Loucy (cell line): ENCODE measurements at regions not wholly inside any gene's neighbourhood (a gene's known extent, or its start where the extent isn't known, plus 50 kb on each side); places are given as distances from the start of the nearest gene placed in this dataset.

Experiments
- H2AFZ ChIP-seq: fragments of 200-600 bp; sonication (generic); 2 replicates; pipeline ENCODE4 v1.6.0; 2016; ENCODE audit warnings: antibody characterized with exemption, mild to moderate bottlenecking, low read length, moderate library complexity
- H3F3A ChIP-seq: fragments of 200-600 bp; 2 replicates; pipeline ENCODE4 v1.6.0; 2016; ENCODE audit warnings: antibody characterized with exemption, low read depth, mild to moderate bottlenecking
- H3K27me3 ChIP-seq: fragments of 200-600 bp; sonication (generic); 2 replicates; pipeline ENCODE4 v1.6.1; 2014; ENCODE audit warnings: low read length, mild to moderate bottlenecking; ENCODE audit not compliant: insufficient read depth, poor library complexity, severe bottlenecking
- H3K36me3 ChIP-seq: fragments of 200-600 bp; sonication (generic); 2 replicates; pipeline ENCODE4 v1.6.1; 2016; ENCODE audit warnings: low read length; ENCODE audit not compliant: insufficient read depth
- H3K4me1 ChIP-seq: fragments of 200-600 bp; sonication (generic); 2 replicates; pipeline ENCODE4 v1.5.1; 2014; ENCODE audit warnings: low read length, mild to moderate bottlenecking; ENCODE audit not compliant: insufficient read depth, poor library complexity, severe bottlenecking
- H3K4me2 ChIP-seq: fragments of 200-600 bp; sonication (generic); 2 replicates; pipeline ENCODE4 v1.6.0; 2014; ENCODE audit warnings: antibody characterized with exemption, low read length, low read depth, mild to moderate bottlenecking; ENCODE audit not compliant: poor library complexity, severe bottlenecking
- H3K4me3 ChIP-seq: fragments of 200-600 bp; sonication (generic); 2 replicates; pipeline ENCODE4 v1.5.1; 2014; ENCODE audit warnings: low read length, mild to moderate bottlenecking, mixed read lengths; ENCODE audit not compliant: poor library complexity, severe bottlenecking
- H3K79me2 ChIP-seq: fragments of 200-600 bp; sonication (generic); 2 replicates; pipeline ENCODE4 v1.6.1; 2014; ENCODE audit warnings: low read length; ENCODE audit not compliant: insufficient read depth
- H3K9ac ChIP-seq: fragments of 200-600 bp; sonication (generic); 2 replicates; pipeline ENCODE4 v1.6.0; 2014; ENCODE audit warnings: mild to moderate bottlenecking, low read depth, low read length, moderate library complexity; ENCODE audit not compliant: poor library complexity, severe bottlenecking
- H3K9me2 ChIP-seq: fragments of 200-600 bp; sonication (generic); replicated peaks from 2 replicates; pipeline ENCODE4 v1.6.1; 2016; ENCODE audit warnings: low read depth, low read length, mixed read lengths
- H3K9me3 ChIP-seq: fragments of 200-600 bp; sonication (generic); 2 replicates; pipeline ENCODE4 v1.6.1; 2014; ENCODE audit warnings: mild to moderate bottlenecking, antibody characterized with exemption, low read length, low read depth; ENCODE audit not compliant: insufficient read depth
- H4K20me1 ChIP-seq: fragments of 200-600 bp; sonication (generic); 2 replicates; pipeline ENCODE4 v1.6.0; 2014; ENCODE audit warnings: antibody characterized with exemption, low read length, mild to moderate bottlenecking; ENCODE audit not compliant: insufficient read depth, poor library complexity, severe bottlenecking
- EZH2phosphoT487 ChIP-seq: fragments of 200-600 bp; IDR thresholded peaks from 2 replicates; pipeline ENCODE4 v1.6.1; 2018; ENCODE audit warnings: antibody characterized with exemption, mild to moderate bottlenecking, moderate library complexity, borderline replicate concordance
- TF ChIP-seq, protein P1 (sequence below): fragments of 200-600 bp; sonication (generic); conservative IDR thresholded peaks from 2 replicates; pipeline ENCODE4 v1.5.1; 2014; ENCODE audit warnings: mild to moderate bottlenecking, antibody characterized with exemption, low read length

DNA sequence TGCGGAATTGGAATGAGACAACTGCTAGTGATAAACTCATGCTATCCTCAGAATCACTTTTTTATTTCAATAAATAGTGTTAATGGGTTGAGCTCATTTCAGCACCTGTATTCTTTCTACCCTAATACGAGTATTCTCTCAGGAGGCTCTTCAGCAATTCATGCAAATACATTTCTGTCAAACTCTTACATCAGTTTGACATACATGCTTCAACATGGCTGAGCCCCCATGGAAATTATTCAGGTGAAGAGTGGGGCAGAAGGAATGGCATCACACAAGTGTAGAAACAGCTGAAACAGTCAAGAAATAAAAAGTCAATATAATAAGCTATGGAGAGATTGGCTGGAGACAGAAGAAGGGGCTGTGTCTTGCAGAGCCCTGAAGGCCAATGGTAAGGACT lies 77.8 kb upstream of the SNX19 start:
- no peaks in the 10 kb centered on the region for H3K36me3 ChIP-seq
- no peaks in the 10 kb centered on the region for H3K4me1 ChIP-seq
- no peaks in the 10 kb centered on the region for H3K27me3 ChIP-seq
- H3F3A ChIP-seq: no peaks in the 10 kb centered on the region
- no peak overlapping the region for H2AFZ ChIP-seq
- no peak overlapping the region for H3K4me2 ChIP-seq
- TF ChIP-seq EZH2phosphoT487: no peak
- TF ChIP-seq, protein P1, sequence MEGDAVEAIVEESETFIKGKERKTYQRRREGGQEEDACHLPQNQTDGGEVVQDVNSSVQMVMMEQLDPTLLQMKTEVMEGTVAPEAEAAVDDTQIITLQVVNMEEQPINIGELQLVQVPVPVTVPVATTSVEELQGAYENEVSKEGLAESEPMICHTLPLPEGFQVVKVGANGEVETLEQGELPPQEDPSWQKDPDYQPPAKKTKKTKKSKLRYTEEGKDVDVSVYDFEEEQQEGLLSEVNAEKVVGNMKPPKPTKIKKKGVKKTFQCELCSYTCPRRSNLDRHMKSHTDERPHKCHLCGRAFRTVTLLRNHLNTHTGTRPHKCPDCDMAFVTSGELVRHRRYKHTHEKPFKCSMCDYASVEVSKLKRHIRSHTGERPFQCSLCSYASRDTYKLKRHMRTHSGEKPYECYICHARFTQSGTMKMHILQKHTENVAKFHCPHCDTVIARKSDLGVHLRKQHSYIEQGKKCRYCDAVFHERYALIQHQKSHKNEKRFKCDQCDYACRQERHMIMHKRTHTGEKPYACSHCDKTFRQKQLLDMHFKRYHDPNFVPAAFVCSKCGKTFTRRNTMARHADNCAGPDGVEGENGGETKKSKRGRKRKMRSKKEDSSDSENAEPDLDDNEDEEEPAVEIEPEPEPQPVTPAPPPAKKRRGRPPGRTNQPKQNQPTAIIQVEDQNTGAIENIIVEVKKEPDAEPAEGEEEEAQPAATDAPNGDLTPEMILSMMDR: no peak
- no peaks in the 10 kb centered on the region for H3K9me2 ChIP-seq
- no peaks in the 10 kb centered on the region for H4K20me1 ChIP-seq
- no peaks in the 10 kb centered on the region for H3K9me3 ChIP-seq
- no peaks in the 10 kb centered on the region for H3K79me2 ChIP-seq
- no peak overlapping the region for H3K4me3 ChIP-seq
- H3K9ac ChIP-seq: no peak overlapping the region

GRCh38 chr11:130995266-130995665 lies 79.0 kb upstream of the SNX19 start:
- no peaks in the 10 kb centered on the region for H3K4me1 ChIP-seq
- H3K4me2 ChIP-seq: no peak overlapping the region
- no peaks in the 10 kb centered on the region for H3K79me2 ChIP-seq
- no peaks in the 10 kb centered on the region for H3F3A ChIP-seq
- H3K9me2 ChIP-seq: no peaks in the 10 kb centered on the region
- H4K20me1 ChIP-seq: no peaks in the 10 kb centered on the region
- H3K9ac ChIP-seq: no peak overlapping the region
- H3K9me3 ChIP-seq: no peaks in the 10 kb centered on the region
- H3K4me3 ChIP-seq: no peak overlapping the region
- TF ChIP-seq EZH2phosphoT487: no peak
- TF ChIP-seq, protein P1: no peak
- no peaks in the 10 kb centered on the region for H3K36me3 ChIP-seq
- H3K27me3 ChIP-seq: no peaks in the 10 kb centered on the region
- no peak overlapping the region for H2AFZ ChIP-seq

GRCh38 chr11:130997278-130997677 lies 81.0 kb upstream of the SNX19 start:
- no peak overlapping the region for H3K4me3 ChIP-seq
- no peaks in the 10 kb centered on the region for H3K79me2 ChIP-seq
- no peak overlapping the region for H3K4me2 ChIP-seq
- no peaks in the 10 kb centered on the region for H3K27me3 ChIP-seq
- H3K9me2 ChIP-seq: no peaks in the 10 kb centered on the region
- H2AFZ ChIP-seq: no peak overlapping the region
- TF ChIP-seq, protein P1: no peak
- no peak for TF ChIP-seq EZH2phosphoT487
- H3K36me3 ChIP-seq: no peaks in the 10 kb centered on the region
- no peaks in the 10 kb centered on the region for H4K20me1 ChIP-seq
- no peaks in the 10 kb centered on the region for H3F3A ChIP-seq
- H3K4me1 ChIP-seq: no peaks in the 10 kb centered on the region
- H3K9me3 ChIP-seq: no peaks in the 10 kb centered on the region
- no peak overlapping the region for H3K9ac ChIP-seq
